Ureter (tissue), 1 donor: ENCODE measurements at regions not wholly inside any gene's neighbourhood (a gene's known extent, or its start where the extent isn't known, plus 50 kb on each side); places are given as distances from the start of the nearest gene placed in this dataset.
"Not testable (repeated sequence)": the region's sequence is repeated elsewhere in the genome, so short reads cannot be mapped to it uniquely, and the experiment has no call there.

Experiments used
- DNase-seq: peaks from one replicate; pipeline ENCODE4 v3.0.0-alpha.2; 2020; ENCODE audit warnings: low spot score
- donor health status: DM: yes; HTN: yes; CAD: no.

DNA sequence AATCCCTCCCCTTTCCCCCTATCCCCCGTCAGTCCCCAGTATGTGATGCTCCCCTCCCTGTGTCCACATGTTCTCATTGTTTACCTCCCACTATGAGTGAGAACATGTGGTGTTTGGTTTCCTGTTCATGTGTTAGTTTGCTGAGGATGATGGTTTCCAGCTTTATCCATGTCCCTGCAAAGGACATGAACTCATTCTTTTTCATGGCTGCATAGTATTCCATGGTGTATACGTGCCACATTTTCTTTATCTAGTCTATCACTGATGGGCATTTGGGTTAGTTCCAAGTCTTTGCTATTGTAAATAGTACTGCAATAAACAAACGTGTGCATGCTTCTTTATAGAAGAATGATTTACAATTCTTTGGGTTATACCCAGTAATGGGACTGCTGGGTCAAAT lies 165.6 kb upstream of the TENM4 start:
- not testable (repeated sequence) for DNase-seq

GRCh38 chr11:79600711-79601110 lies 159.9 kb upstream of the TENM4 start:
- no peak for DNase-seq

DNA sequence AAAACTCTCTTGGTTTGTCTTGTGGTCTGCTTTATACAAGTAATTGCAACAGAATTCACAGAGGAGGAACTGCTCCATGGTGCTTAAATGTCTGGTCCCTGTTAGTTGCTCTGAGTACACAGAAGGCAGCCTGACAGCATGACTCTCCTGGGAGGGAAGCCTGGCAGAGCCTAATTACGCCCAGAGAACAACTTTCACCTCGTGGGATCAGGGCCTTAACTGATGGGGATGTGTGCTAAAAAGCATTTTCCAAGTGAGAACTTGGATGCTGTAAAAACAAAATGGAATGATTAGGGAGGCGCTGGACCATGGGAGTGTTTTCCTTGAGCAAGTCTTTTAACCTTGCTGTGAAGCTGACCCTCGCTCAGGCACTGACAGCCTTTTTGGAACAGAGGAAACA lies 154.0 kb upstream of the TENM4 start:
- no peak for DNase-seq

DNA sequence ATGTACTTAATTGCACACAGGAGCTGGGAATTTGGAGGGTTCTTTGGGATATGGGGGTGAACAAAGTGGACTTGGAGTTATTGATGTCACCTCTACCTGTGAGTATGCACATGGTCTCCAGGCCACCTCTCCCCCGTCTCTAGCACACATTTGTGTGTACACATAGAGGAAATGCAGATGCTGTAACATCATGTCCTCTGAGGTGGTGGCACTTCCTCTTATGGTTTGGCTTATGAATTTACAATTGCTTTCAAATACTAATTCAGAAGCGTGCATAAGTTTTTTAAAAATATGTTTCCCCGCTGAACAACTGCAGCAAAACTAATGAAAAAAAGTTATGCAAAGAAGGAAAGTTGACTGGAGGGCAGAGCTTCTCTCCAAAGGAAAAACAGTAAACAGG lies 152.0 kb upstream of the TENM4 start:
- DNase-seq, result no peak

- DNase-seq, result no peak
These were observed 151.6 kb upstream of the TENM4 start for GRCh38 chr11:79592406-79592805.

- no peak for DNase-seq
These were observed 141.6 kb upstream of the TENM4 start for GRCh38 chr11:79582434-79582833.

DNA sequence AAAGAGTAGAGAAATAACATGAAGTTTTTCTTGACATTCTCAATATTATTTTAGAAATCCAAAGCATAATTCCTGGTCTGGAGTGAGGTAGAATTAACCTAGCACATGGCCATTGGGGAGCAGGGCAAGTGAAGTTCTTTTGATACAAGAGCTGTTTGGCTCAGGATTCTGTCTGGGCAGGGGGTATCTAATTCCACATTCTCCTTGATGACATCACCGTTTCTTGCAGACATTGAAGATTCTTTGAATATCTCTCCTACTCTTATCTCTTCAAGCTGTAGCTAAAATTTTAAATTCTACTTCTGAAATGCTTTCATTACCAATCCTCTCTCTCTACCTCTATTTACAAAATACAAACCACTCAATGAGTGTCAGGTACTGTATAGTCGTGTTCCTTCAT lies 138.2 kb upstream of the TENM4 start:
- no peak for DNase-seq

DNA sequence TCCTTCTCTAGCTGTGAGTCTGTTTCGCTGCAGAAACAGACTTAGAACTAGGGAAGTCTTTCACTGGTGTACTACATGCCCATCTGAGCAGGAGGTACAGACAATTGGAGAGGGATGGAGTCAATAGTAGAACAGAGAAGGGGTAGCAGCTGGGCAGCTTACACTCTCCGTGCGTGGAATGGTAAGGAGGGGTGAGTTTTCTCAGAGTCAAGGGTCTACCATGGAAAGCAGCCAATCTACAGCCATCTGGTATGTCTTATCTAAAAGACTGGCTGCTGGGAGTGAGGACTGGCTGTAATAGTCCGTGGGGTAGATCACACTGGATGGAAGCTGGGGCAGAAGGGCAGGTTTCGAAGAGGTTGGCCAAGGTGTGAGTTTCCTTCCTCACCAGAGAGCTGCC lies 137.3 kb upstream of the TENM4 start:
- DNase-seq, result no peak

- no peak for DNase-seq
These were observed 134.9 kb upstream of the TENM4 start for GRCh38 chr11:79575701-79576100.

DNA sequence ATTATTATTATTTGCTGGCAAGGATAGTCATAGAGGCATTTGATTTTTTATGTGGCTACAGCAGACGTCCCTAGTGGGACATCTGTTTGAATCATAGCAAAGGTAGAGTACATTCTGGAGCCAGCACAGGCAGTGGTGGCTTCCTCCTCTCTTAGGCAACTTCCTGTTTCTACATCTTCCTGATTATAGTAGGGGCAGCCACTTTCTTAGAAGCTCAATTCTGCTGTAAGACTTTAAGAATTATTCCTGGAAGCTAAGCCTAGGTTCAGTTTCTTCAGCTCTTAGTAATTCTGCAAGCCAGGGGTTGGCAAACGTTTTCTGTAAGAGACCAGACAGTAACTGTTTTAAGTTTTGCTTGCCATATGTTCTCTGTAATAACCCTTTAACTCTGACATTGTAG lies 129.3 kb upstream of the TENM4 start:
- DNase-seq, result no peak

DNA sequence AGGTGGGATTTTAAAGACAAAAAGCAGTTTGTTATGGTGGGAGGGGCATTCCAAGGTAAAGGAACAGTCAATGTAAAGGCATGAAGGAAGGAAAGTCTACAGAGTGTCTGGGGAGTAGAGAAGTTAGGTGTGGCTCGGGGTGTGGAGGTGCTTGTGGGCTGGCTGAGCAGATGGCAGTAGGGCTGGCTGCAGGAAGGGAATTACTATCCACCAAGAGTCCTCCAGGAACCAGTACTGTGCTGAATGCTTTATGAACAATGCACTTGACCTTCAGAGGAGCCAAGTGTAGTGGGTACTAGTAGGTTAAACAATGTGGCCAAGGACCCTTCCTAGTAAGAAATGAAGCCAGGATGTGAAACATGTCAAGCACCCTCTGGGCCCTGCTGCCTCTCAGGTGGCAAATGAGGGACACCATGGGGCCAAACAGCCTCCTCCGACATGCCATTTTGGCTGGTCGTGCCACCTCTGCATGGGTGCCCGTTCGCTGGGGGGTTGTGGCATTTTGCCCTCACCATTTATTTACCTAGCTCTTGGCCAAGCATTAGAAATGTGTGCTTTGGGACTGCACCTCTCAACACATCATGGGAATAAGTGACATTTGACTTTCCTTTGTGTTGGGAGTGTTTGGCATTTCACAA lies 123.6 kb upstream of the TENM4 start:
- no peak for DNase-seq

GRCh38 chr11:79561496-79561895 lies 120.7 kb upstream of the TENM4 start:
- DNase-seq, result no peak

- no peak for DNase-seq
These were observed 110.0 kb upstream of the TENM4 start for GRCh38 chr11:79550809-79551208.

- DNase-seq, result no peak
These were observed 106.4 kb upstream of the TENM4 start for GRCh38 chr11:79547256-79547655.

DNA sequence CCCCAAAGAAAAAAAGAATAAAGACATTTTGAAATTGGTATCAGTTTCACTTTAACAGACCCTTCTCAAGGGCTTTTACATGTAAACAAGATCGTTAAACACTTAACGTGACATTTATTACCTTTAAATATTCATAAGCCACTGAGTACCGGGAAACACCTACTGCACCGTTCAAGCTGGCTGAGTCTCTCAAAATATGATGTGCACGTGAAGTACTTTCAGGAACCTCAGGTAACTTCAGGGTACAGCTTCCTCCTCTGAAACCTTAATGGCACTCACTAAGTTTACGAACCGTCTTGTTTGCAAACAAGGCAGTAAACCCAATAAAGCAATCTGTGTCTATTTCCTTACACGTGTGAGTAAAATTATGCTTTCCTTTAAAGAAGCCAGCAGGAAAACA lies 105.5 kb upstream of the TENM4 start:
- no peak for DNase-seq

DNA sequence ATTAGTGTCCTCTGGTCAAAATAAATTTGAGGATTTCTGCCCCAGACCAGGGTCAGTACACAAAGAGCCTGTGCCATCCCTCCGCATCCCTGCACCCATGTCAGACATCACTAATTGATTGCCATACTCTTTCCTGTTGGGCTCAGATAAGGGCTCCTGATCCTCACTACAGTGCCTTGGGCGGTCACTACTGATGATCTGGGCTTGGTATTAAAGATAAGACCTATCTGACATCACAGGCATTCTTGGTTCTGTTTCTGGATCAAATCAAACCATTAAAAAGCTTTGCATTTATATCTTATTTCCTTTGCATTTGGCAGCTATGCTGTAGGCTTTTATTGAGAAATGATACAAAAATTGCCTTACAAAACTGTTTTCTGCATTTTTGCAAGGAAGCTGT lies 103.5 kb upstream of the TENM4 start:
- no peak for DNase-seq

GRCh38 chr11:79543101-79543500 lies 102.3 kb upstream of the TENM4 start:
- DNase-seq, result no peak

DNA sequence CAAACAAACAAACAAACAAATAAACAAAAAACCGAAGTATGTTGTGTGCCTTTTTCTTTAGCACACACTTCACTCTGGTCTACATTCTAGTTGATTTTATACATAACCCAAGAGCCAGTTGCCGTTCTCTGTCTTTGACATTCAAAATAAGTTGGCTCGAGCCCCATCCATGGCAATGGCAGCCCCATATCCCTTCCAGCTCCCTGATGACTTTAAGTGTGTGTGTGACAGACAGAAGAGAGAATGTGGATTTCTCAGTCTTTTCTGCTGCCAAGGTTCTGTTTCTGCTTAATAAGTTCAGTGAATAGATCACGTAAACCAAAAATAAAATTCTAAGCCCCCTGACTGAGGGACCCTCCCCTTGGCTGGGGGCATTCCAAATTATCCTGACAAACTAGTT lies 100.6 kb upstream of the TENM4 start:
- no peak for DNase-seq

- peak; percentile 50 for DNase-seq
These were observed 97.9 kb upstream of the TENM4 start for GRCh38 chr11:79538775-79539174.

- no peak for DNase-seq
These were observed 95.5 kb upstream of the TENM4 start for GRCh38 chr11:79536155-79536917.

DNA sequence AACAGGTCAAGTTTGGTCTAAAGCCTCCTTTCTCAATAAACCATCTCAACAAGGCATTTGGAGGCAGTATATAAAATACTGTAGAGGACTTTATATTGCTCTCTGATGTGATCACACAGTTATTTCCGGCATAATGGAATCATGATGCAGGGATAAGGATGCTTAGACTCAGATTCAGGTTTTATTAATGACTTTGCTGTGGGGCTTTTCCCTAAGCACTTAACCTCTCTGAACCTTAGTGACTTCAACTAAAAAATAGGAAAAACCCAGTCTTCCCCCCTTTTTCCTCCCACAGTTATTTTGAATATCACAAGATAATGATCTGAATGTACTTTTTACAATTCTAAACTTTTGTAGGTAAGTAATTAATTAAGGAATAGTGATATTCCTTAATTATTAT lies 94.8 kb upstream of the TENM4 start:
- no peak for DNase-seq

DNA sequence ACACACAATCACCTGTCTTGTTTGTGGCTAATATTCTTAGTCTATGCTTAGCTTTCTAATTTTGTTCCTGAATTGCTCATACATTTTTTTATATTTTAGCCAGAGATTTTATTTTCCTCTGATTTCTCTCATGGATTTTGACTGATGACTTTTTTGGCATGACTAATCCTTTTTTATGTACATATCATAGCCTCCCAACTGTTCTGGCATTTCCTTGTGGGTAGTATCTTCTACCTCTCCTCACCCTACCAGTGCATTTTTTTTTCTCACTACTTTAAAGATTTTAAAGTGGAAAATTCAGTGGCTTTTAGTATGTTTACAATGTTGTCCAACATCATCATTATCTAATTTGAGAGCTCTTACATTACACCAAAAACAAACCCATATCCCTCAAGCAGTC lies 84.4 kb upstream of the TENM4 start:
- DNase-seq, result no peak

GRCh38 chr11:79522626-79523025 lies 81.8 kb upstream of the TENM4 start:
- DNase-seq, result no peak

GRCh38 chr11:79520086-79520485 lies 79.3 kb upstream of the TENM4 start:
- no peak for DNase-seq
